ENCODE measurements at regions not wholly inside any gene's neighbourhood (a gene's known extent, or its start where the extent isn't known, plus 50 kb on each side); places are given as distances from the start of the nearest gene placed in this dataset.

DNA sequence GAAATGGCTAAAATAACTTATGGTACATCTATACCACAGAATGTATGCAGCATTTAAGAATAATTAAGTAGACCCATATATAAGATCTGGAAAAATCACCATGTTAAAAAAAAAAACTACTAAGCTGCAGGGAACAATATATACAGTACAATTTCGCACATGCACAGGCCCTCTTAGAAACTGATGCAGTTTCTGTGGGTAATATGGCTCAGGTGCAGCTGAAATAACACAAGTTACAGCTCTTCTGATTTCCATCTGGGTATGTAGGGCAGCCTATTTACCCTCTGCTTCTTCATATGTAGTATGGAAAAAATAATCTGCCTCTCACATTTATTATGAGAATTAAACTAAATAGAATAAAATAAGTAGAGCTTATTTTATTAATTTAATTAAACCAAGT is 82.9 kb downstream of the YIPF5 start:
- no peak for DNase-seq
- TF ChIP-seq, protein P1, sequence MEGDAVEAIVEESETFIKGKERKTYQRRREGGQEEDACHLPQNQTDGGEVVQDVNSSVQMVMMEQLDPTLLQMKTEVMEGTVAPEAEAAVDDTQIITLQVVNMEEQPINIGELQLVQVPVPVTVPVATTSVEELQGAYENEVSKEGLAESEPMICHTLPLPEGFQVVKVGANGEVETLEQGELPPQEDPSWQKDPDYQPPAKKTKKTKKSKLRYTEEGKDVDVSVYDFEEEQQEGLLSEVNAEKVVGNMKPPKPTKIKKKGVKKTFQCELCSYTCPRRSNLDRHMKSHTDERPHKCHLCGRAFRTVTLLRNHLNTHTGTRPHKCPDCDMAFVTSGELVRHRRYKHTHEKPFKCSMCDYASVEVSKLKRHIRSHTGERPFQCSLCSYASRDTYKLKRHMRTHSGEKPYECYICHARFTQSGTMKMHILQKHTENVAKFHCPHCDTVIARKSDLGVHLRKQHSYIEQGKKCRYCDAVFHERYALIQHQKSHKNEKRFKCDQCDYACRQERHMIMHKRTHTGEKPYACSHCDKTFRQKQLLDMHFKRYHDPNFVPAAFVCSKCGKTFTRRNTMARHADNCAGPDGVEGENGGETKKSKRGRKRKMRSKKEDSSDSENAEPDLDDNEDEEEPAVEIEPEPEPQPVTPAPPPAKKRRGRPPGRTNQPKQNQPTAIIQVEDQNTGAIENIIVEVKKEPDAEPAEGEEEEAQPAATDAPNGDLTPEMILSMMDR (IDR thresholded peaks at IDR 0.05), result no peak
- no peak for TF ChIP-seq POLR2A (IDR thresholded peaks at IDR 0.05)
- WGBS, 2 donors, result 84 to 93% methylated on average over 1 of the region's 1 CpG
- no peaks in the 10 kb centered on the region for H3K27me3 ChIP-seq
- H3K9me3 ChIP-seq, result no peaks in the 10 kb centered on the region
- H3K4me3 ChIP-seq, result no peak overlapping the region
- no peaks in the 10 kb centered on the region for H3K36me3 ChIP-seq (ENCODE audit: low read depth, missing control alignments)
- no peak overlapping the region for H3K27ac ChIP-seq
- intact Hi-C loops (cut with DNase I; ENCODE audit: low total_unique reads), result no loop called here
- no peaks in the 10 kb centered on the region for H3K4me1 ChIP-seq

DNA sequence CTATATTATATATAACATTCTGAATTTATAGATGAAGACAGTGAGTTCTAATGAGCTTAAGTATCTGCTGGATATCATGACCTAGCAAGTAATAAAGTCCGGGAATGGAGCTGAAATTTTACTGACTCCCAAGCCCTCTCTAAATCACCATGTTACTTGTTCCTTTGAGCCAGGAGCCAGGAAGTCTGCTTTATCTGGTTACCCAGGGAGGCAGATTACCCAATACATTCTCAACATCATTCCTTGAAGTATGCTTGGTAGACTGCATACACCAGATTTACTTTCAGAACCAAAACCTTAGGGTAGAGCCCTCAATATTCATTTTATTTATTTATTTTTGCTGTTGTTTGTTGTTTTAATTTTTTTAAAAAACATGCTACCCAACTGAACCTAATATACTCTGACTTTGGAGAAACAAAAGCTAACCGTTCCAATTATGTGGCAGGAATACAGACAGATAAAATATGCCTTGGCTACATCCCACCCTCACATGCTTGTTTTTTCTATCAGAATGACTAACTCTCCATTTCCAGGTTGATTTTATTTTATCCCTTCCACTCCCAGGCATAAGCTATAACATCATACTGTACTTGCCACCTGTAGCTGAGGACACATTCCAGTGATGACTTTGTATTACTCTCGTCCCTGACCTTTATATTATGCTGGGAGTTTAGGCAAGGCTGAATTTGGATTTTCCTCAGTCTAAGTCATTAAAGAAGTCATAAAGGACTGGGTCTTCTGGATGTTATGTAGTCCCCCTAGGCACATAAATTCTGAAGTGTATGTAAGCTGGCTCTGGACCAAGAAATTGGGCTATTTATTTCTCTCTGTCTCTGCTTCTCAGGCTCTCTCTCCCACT is 82.0 kb downstream of the YIPF5 start:
- intact Hi-C loops (cut with DNase I; ENCODE audit: low total_unique reads), result no loop called here
- TF ChIP-seq, protein P1 (IDR thresholded peaks at IDR 0.05), result no peak
- TF ChIP-seq POLR2A (IDR thresholded peaks at IDR 0.05), result no peak
- Histone ChIP-seq H3K36me3 (ENCODE audit: low read depth, missing control alignments) (no peaks in the 10 kb centered on the region), H3K9me3 (no peaks in the 10 kb centered on the region), H3K4me1 (no peaks in the 10 kb centered on the region), H3K27me3 (no peaks in the 10 kb centered on the region), H3K27ac (no peak overlapping the region), H3K4me3 (no peak overlapping the region)
- DNase-seq, result no peak
- 51 to 65% methylated on average over 3 of the region's 3 CpGs for WGBS, 2 donors

DNA sequence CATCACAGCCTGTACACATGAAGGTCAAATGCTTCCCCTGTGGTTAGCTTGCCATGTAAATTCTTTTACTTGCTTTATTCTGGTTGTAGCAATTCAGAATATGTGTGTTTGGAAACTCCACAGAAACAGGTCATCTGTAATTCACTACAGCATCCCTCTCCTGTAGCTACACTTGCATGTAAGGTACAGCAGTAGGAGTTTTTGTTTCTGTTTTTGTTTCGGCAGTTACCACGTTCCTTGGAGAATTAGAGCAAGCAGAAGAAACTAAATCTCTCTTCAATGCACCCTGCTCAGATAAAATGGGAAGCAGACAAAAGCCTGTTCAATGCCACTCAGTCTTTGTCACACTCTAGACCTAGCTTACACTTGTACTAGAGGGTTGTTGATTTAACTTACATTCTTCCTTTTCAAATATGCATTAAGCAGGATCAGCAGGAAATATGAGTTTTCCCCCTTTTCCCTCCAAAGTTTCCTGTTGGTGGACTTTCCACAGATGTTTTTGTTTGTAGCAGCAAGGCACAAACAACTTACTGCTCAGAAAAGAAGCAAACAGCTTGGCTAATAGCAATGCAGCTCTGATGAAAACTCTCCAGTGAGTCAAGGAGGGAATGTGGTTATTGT is 80.9 kb downstream of the YIPF5 start:
- Histone ChIP-seq H3K4me1 (no peaks in the 10 kb centered on the region), H3K36me3 (ENCODE audit: low read depth, missing control alignments) (no peaks in the 10 kb centered on the region), H3K9me3 (no peaks in the 10 kb centered on the region), H3K27me3 (no peaks in the 10 kb centered on the region), H3K27ac (no peak overlapping the region), H3K4me3 (no peak overlapping the region)
- 18 to 32% methylated on average over 2 of the region's 2 CpGs for WGBS, 2 donors
- no peak for DNase-seq
- intact Hi-C loops (cut with DNase I; ENCODE audit: low total_unique reads), result no loop called here
- no peak for TF ChIP-seq POLR2A (IDR thresholded peaks at IDR 0.05)

DNA sequence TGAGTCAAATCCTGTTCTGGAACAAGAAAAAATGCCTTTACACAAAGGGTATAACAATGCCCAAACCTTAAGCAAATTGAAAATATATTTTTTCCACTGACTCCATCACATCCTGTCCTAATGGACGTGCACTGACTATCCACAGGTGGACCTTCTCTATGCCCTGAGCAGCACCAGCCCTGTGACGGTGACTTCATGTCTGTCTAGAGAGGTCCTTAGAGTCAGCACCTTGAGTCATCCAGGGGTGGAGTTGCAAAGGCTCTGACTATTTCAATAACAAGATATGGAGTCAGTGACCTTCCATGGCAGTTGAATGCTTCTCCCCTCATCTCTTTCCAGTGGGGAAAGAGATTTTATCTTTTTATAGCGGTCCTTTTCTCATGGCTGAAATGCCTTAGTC is 78.0 kb downstream of the YIPF5 start:
- WGBS, 2 donors, result 85 to 97% methylated on average over 3 of the region's 3 CpGs
- H3K36me3 ChIP-seq (ENCODE audit: low read depth, missing control alignments), result no peaks in the 10 kb centered on the region
- no peak for DNase-seq
- no peaks in the 10 kb centered on the region for H3K27me3 ChIP-seq
- no peak overlapping the region for H3K27ac ChIP-seq
- TF ChIP-seq, protein P1 (IDR thresholded peaks at IDR 0.05), result no peak
- H3K4me1 ChIP-seq, result no peaks in the 10 kb centered on the region
- no peaks in the 10 kb centered on the region for H3K9me3 ChIP-seq
- intact Hi-C loops (cut with DNase I; ENCODE audit: low total_unique reads), result no loop called here
- no peak overlapping the region for H3K4me3 ChIP-seq

DNA sequence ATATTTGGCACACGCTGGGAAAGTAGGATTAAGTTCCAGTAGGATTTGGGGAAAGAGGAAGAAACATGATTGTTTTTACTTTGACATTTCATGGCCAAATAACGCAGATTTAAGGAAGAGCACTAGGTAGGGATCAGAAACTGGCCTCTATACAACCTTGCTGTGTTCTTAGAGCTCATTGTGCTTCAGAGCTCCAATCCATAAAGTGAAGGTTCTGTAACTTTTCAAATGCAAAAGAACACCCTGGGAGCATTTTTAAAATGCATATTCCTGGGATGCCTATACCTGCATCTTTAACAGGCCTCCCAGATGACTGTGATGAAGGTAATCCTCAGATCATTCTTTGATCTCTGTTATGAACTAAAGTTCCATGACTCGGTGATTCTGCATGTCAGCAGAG is 77.1 kb downstream of the YIPF5 start:
- 66 to 70% methylated on average over 3 of the region's 3 CpGs for WGBS, 2 donors
- H3K27ac ChIP-seq, result no peak overlapping the region
- intact Hi-C loops (cut with DNase I; ENCODE audit: low total_unique reads), result no loop called here

More for the DNA sequence above, 77.1 kb downstream of the YIPF5 start:
- H3K4me3 ChIP-seq, result no peak overlapping the region
- H3K27me3 ChIP-seq, result no peaks in the 10 kb centered on the region
- DNase-seq, result no peak
- H3K9me3 ChIP-seq, result no peaks in the 10 kb centered on the region
- TF ChIP-seq, protein P1 (IDR thresholded peaks at IDR 0.05), result no peak
- TF ChIP-seq POLR2A (IDR thresholded peaks at IDR 0.05), result no peak
- H3K36me3 ChIP-seq (ENCODE audit: low read depth, missing control alignments), result no peaks in the 10 kb centered on the region
- H3K4me1 ChIP-seq, result no peaks in the 10 kb centered on the region

All from testis (tissue), 2 donors.